Vagina (tissue), 2 donors: ENCODE measurements at regions not wholly inside any gene's neighbourhood (a gene's known extent, or its start where the extent isn't known, plus 50 kb on each side); places are given as distances from the start of the nearest gene placed in this dataset.

Experiments
- POLR2A ChIP-seq, 2 donors: fragments of 450-650 bp; IDR thresholded peaks; one replicate each; pipeline ENCODE4 v1.6.1; 2017; ENCODE audit warnings: antibody characterized with exemption in 2 of 2, mild to moderate bottlenecking in 2 of 2, moderate library complexity in 2 of 2
- POLR2AphosphoS5 ChIP-seq, 2 donors: sonication (generic); formaldehyde crosslinking; IDR thresholded peaks; one replicate each; pipeline ENCODE4 v1.9.0; 2017; ENCODE audit warnings: antibody characterized with exemption in 2 of 2, mild to moderate bottlenecking in 2 of 2, low read depth in 1 of 2; ENCODE audit not compliant: insufficient read depth in 1 of 2
- TF ChIP-seq, protein P1 (sequence below), 3 experiments: fragments of 450-650 bp in 2 of 3; fragments of 200-600 bp in 1 of 3; sonication (generic) in 1 of 3; IDR thresholded peaks; one replicate each; pipeline ENCODE4 v1.5.1; 2017 to 2019; ENCODE audit warnings: antibody characterized with exemption in 3 of 3, mild to moderate bottlenecking in 2 of 3, moderate library complexity in 2 of 3

- TF ChIP-seq POLR2AphosphoS5 (IDR thresholded peaks at IDR 0.05; ENCODE audit: insufficient read depth in 1 of 2, low read depth in 1 of 2) (no peak), POLR2A (IDR thresholded peaks at IDR 0.05) (no peak)
- TF ChIP-seq, protein P1, sequence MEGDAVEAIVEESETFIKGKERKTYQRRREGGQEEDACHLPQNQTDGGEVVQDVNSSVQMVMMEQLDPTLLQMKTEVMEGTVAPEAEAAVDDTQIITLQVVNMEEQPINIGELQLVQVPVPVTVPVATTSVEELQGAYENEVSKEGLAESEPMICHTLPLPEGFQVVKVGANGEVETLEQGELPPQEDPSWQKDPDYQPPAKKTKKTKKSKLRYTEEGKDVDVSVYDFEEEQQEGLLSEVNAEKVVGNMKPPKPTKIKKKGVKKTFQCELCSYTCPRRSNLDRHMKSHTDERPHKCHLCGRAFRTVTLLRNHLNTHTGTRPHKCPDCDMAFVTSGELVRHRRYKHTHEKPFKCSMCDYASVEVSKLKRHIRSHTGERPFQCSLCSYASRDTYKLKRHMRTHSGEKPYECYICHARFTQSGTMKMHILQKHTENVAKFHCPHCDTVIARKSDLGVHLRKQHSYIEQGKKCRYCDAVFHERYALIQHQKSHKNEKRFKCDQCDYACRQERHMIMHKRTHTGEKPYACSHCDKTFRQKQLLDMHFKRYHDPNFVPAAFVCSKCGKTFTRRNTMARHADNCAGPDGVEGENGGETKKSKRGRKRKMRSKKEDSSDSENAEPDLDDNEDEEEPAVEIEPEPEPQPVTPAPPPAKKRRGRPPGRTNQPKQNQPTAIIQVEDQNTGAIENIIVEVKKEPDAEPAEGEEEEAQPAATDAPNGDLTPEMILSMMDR (IDR thresholded peaks at IDR 0.05): no peak
Observed at GRCh38 chr12:116489116-116489515, 70.1 kb upstream of the MAP1LC3B2 start.
